Caco-2 (cell line): ENCODE measurements at regions not wholly inside any gene's neighbourhood (a gene's known extent, or its start where the extent isn't known, plus 50 kb on each side); places are given as distances from the start of the nearest gene placed in this dataset.

Experiments used
- BruUV-seq: library from RNA; stranded (reverse); fragments of 400-500 nt; replicated peaks from 2 replicates; lab custom pipeline; 2021; lab: Mats Ljungman, UMichigan
- CTCF ChIA-PET: fragments of 300-600 bp; sonication (Branson Sonifier 250); formaldehyde crosslinking; loops from one replicate; lab custom pipeline; 2022; ENCODE audit warnings: antibody characterized with exemption; lab: Charles Lee
- POLR2A ChIA-PET: fragments of 300-600 bp; sonication (Branson Sonifier 250); formaldehyde crosslinking; loops from one replicate; lab custom pipeline; 2022; ENCODE audit warnings: antibody characterized with exemption; lab: Charles Lee
- DNase-seq, 2 experiments: peaks; one replicate each; pipeline versions ENCODE4 v3.0.0 to v3.0.0-alpha.2; 2020 to 2022
- H3K27me3 ChIP-seq: replicated peaks from 2 replicates; pipeline ENCODE4 v1.6.0; 2011; ENCODE audit warnings: low read length; ENCODE audit not compliant: control insufficient read depth, insufficient read depth
- H3K36me3 ChIP-seq: 2 replicates; pipeline ENCODE4 v1.5.1; 2011; ENCODE audit warnings: low read length; ENCODE audit not compliant: control insufficient read depth, insufficient read depth
- H3K4me1 ChIP-seq: fragments of 250-450 bp; sonication (Bioruptor Pico); 2 replicates; pipeline ENCODE4 v1.5.1; 2020; ENCODE audit warnings: mild to moderate bottlenecking
- H3K4me3 ChIP-seq: 2 replicates; pipeline ENCODE4 v1.5.1; 2011; ENCODE audit warnings: low read depth, mild to moderate bottlenecking, control low read depth, low read length
- H3K9me3 ChIP-seq: fragments of 250-450 bp; sonication (Bioruptor Pico); 2 replicates; pipeline ENCODE4 v1.5.1; 2020; ENCODE audit warnings: mild to moderate bottlenecking, moderate library complexity
- H3K27ac Mint-ChIP-seq: one replicate; pipeline ENCODE4 v1.8.0; 2022; ENCODE audit warnings: mixed read lengths; ENCODE audit not compliant: unreplicated experiment
- H3K27me3 Mint-ChIP-seq: one replicate; pipeline ENCODE4 v1.8.0; 2022; ENCODE audit warnings: mixed read lengths; ENCODE audit not compliant: insufficient read depth, unreplicated experiment
- H3K36me3 Mint-ChIP-seq: one replicate; pipeline ENCODE4 v1.8.0; 2022; ENCODE audit warnings: mild to moderate bottlenecking, mixed read lengths; ENCODE audit not compliant: insufficient read depth, unreplicated experiment
- H3K4me1 Mint-ChIP-seq: one replicate; pipeline ENCODE4 v1.8.0; 2022; ENCODE audit warnings: low read depth, mixed read lengths; ENCODE audit not compliant: unreplicated experiment
- H3K4me3 Mint-ChIP-seq: one replicate; pipeline ENCODE4 v1.8.0; 2022; ENCODE audit warnings: mild to moderate bottlenecking, moderate library complexity, mixed read lengths; ENCODE audit not compliant: unreplicated experiment
- H3K9me3 Mint-ChIP-seq: one replicate; pipeline ENCODE4 v1.8.0; 2022; ENCODE audit warnings: mixed read lengths; ENCODE audit not compliant: unreplicated experiment
- intact Hi-C: fragments of 100-400 bp; cut with micrococcal nuclease; formaldehyde crosslinking; loops from one replicate; pipeline ENCODE4 v1.10.0; 2022; ENCODE audit not compliant: unreplicated experiment
- TF ChIP-seq, protein P1 (sequence below), 2 experiments: fragments of 200-600 bp in 1 of 2; IDR thresholded peaks; 1 replicate in 1 of 2; 2 replicates in 1 of 2; pipeline versions ENCODE4 v1.5.1 to v1.8.0; 2011 to 2022; ENCODE audit warnings: antibody characterized with exemption in 1 of 2, control low read depth in 1 of 2, inconsistent platforms in 1 of 2, low read depth in 1 of 2, low read length in 1 of 2, mild to moderate bottlenecking in 1 of 2, moderate library complexity in 1 of 2; ENCODE audit not compliant: insufficient read depth in 1 of 2, severe bottlenecking in 1 of 2, unreplicated experiment in 1 of 2

DNA sequence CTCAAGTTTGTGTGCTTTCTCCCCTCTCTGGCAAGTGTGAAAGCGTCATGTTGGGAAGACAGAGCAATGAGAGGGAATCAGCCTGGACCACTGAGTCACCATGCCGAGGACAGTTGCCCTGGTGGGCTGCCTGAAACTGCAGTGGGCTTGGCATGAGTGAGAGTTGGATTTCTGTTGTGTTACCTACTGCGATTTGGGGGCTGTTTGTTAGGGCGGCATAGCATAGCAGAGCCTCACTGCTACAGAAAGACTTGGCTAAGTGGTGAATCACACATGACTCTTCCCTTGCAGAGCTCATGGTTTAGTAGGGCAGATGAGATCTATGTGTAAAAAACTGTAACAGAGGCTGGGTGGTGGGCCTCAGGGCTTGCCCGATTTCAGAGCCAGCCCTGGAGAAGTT lies 324.6 kb downstream of the C16orf95 start:
- TF ChIP-seq, protein P1, sequence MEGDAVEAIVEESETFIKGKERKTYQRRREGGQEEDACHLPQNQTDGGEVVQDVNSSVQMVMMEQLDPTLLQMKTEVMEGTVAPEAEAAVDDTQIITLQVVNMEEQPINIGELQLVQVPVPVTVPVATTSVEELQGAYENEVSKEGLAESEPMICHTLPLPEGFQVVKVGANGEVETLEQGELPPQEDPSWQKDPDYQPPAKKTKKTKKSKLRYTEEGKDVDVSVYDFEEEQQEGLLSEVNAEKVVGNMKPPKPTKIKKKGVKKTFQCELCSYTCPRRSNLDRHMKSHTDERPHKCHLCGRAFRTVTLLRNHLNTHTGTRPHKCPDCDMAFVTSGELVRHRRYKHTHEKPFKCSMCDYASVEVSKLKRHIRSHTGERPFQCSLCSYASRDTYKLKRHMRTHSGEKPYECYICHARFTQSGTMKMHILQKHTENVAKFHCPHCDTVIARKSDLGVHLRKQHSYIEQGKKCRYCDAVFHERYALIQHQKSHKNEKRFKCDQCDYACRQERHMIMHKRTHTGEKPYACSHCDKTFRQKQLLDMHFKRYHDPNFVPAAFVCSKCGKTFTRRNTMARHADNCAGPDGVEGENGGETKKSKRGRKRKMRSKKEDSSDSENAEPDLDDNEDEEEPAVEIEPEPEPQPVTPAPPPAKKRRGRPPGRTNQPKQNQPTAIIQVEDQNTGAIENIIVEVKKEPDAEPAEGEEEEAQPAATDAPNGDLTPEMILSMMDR (IDR thresholded peaks at IDR 0.05; ENCODE audit: insufficient read depth in 1 of 2, low read depth in 1 of 2, low read length in 1 of 2, severe bottlenecking in 1 of 2, unreplicated experiment in 1 of 2): no peak
- Mint-ChIP-seq H3K27me3 (peaks cover 16% of the 10 kb centered on the region), H3K4me1 (no peaks in the 10 kb centered on the region), H3K36me3 (peaks cover under 1% of the 10 kb centered on the region), H3K27ac (no peak overlapping the region), H3K9me3 (peaks cover 16% of the 10 kb centered on the region), H3K4me3 (no peak overlapping the region)
- intact Hi-C loops: no loop called here
- no peak overlapping the region for H3K4me3 ChIP-seq
- no peak for DNase-seq
- no peaks in the 10 kb centered on the region for H3K4me1 ChIP-seq
- no peaks in the 10 kb centered on the region for H3K36me3 ChIP-seq
- ChIA-PET POLR2A (no interaction called here), CTCF (no interaction called here)
- BruUV-seq: no TSS peak
- peaks cover 5% of the 10 kb centered on the region for H3K9me3 ChIP-seq
- H3K27me3 ChIP-seq: no peaks in the 10 kb centered on the region; the same call in 1 of the 2 replicates

DNA sequence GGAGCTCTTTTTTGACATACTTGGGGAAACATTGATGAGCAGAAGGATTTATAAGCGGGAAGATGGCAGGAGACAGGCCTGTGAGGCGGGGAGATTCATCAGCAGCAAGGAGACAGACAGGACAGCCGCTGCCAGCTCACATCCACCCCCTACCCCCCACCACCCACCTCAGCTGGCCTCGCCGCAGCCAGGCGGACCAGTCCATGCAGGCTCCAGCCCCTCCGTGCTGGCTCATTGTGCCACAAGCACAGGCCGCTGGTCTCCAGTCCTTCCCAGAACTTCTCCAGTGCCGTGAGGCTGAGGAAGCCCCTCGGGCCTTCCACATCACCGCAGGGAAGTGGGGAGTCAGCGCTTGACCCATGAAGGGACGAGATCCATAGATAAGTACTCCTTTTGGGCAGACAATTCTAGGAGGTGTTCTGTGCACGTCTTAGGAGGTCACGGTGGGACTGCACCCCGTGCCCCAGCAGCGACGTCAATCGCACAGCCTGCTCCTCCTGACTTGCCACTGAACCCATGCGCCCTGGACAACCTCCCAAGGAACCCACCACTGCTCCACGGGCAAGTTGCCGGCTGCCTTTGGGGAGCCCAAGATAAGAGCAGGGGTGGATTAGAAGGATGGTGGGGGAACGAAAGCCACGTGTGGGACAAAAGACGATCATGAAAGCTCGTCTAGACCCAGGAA lies 323.6 kb downstream of the C16orf95 start:
- Mint-ChIP-seq H3K27me3 (peaks cover 16% of the 10 kb centered on the region), H3K27ac (no peak overlapping the region), H3K4me3 (no peak overlapping the region), H3K36me3 (no peaks in the 10 kb centered on the region), H3K4me1 (no peaks in the 10 kb centered on the region), H3K9me3 (peaks cover 21% of the 10 kb centered on the region)
- Histone ChIP-seq H3K36me3 (no peaks in the 10 kb centered on the region), H3K9me3 (no peaks in the 10 kb centered on the region; the same call in 1 of the 2 replicates), H3K4me3 (no peak overlapping the region), H3K27me3 (no peaks in the 10 kb centered on the region; the same call in 1 of the 2 replicates), H3K4me1 (no peaks in the 10 kb centered on the region)
- intact Hi-C loops: no loop called here
- no TSS peak for BruUV-seq
- ChIA-PET CTCF (no interaction called here), POLR2A (no interaction called here)
- TF ChIP-seq, protein P1 (IDR thresholded peaks at IDR 0.05; ENCODE audit: insufficient read depth in 1 of 2, low read depth in 1 of 2, low read length in 1 of 2, severe bottlenecking in 1 of 2, unreplicated experiment in 1 of 2): no peak
- no peak for DNase-seq

DNA sequence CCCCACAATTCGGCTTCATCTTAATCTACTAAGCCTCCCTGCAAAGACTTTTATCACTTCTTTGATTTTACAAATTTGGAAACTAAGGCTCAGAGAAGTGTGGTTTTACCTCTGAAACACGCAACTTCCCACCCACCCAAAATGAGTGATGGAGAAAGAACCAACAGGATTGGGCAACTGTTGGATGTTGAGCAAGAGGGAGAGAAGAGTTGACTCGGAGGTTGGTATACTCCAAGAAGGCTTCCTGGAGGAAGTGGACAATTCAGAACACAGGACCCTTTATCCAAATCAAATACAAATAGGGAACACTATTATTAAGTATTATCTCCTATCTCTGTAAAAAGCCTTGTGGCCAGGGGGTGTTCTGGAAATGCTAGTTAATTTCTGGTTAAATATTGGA lies 323.0 kb downstream of the C16orf95 start:
- H3K4me3 ChIP-seq: no peak overlapping the region
- Mint-ChIP-seq H3K9me3 (peaks cover 27% of the 10 kb centered on the region), H3K27me3 (peaks cover 16% of the 10 kb centered on the region), H3K4me3 (no peak overlapping the region), H3K36me3 (no peaks in the 10 kb centered on the region), H3K4me1 (no peaks in the 10 kb centered on the region), H3K27ac (no peak overlapping the region)
- POLR2A ChIA-PET: no interaction called here
- H3K36me3 ChIP-seq: no peaks in the 10 kb centered on the region
- BruUV-seq: no TSS peak
- no peaks in the 10 kb centered on the region; the same call in 1 of the 2 replicates for H3K9me3 ChIP-seq
- no peaks in the 10 kb centered on the region; the same call in 1 of the 2 replicates for H3K27me3 ChIP-seq
- H3K4me1 ChIP-seq: no peaks in the 10 kb centered on the region
- CTCF ChIA-PET: no interaction called here
- intact Hi-C loops: no loop called here
- TF ChIP-seq, protein P1 (IDR thresholded peaks at IDR 0.05; ENCODE audit: insufficient read depth in 1 of 2, low read depth in 1 of 2, low read length in 1 of 2, severe bottlenecking in 1 of 2, unreplicated experiment in 1 of 2): no peak
- no peak for DNase-seq
